GM12864 (cell line): ENCODE measurements at regions not wholly inside any gene's neighbourhood (a gene's known extent, or its start where the extent isn't known, plus 50 kb on each side); places are given as distances from the start of the nearest gene placed in this dataset.

ENCODE experiments used
- DNase-seq: peaks from one replicate; pipeline ENCODE4 v3.0.0-alpha.2; 2011; ENCODE audit warnings: low read depth
- H3K4me3 ChIP-seq: 2 replicates; pipeline ENCODE4 v1.5.1; 2011; ENCODE audit warnings: mild to moderate bottlenecking, low read depth, low read length, control low read depth
- CTCF ChIP-seq: IDR thresholded peaks from 2 replicates; pipeline ENCODE4 v1.5.1; 2011; ENCODE audit warnings: low read depth, mild to moderate bottlenecking, moderate library complexity, low read length, control low read depth, inconsistent platforms; ENCODE audit errors: missing control alignments

DNA sequence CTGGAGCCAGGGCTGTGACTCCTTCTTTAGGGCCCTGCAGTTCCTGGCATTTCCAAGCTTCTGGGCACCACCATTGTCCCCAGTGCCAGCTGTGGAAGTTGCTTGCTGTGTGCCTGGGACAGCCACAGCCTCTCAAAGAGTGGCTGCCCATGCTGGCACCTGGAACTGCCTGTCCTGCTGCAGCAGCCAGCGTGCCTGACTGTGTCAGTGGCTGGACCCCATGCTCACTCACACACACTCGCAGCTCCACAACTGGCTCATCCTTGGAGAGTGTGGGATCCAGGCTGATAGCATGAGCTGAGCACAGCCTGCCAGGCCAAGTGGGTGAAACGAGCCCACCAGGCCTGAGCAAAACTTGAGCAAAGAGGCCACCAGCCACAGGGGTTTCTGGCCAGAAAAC, 1107.6 kb downstream of the C4orf33 start:
- TF ChIP-seq CTCF, result no peak
- no peak for DNase-seq
- no peak overlapping the region for H3K4me3 ChIP-seq

DNA sequence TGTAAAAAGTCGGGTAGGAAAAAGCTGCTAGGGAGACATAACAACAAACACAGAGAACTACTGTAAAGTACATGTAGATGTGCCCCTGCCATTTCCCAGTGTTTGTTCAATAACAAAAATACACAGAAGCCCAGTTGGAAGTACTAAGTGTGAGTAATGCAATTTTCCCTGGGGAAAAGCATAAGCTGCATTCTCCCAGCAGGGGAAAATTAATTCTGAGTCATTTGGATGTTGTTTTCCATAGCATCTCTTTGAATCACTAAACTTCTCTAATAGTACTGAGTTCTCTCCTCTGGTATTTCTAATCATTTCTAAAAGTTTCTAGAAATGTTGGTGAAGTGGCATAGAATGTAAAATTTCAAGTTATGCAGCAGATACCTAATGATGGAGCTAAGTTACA, 1114.9 kb downstream of the C4orf33 start:
- no peak for DNase-seq
- TF ChIP-seq CTCF, result no peak
- H3K4me3 ChIP-seq, result no peak overlapping the region

- TF ChIP-seq CTCF, result no peak
- no peak overlapping the region for H3K4me3 ChIP-seq
- DNase-seq, result no peak
These were observed 1118.3 kb downstream of the C4orf33 start for GRCh38 chr4:130214268-130214667.

GRCh38 chr4:130233377-130234047, 1137.6 kb downstream of the C4orf33 start:
- no peak for DNase-seq
- TF ChIP-seq CTCF, result no peak
- H3K4me3 ChIP-seq, result no peak overlapping the region

GRCh38 chr4:130238121-130238520, 1142.2 kb downstream of the C4orf33 start:
- no peak overlapping the region for H3K4me3 ChIP-seq
- DNase-seq, result no peak
- no peak for TF ChIP-seq CTCF

DNA sequence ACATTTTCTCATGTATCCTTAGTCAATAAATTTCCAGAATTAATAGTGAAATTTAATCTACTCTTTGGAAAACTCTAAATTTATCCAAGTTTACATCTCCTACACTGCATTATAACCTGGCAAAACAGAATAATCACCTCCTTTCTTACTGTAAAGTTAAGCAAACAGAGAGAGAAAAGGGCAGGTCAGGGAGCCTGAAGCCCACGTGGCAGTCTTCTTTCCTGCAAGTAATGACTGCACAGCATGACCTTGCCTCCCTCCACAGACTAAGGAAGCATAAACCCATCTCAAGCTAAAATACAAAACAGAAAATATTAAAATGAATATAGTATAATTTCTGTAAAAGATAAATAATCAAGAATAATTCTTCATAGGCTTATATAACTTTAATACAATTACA, 1153.0 kb downstream of the C4orf33 start:
- no peak for TF ChIP-seq CTCF
- no peak overlapping the region for H3K4me3 ChIP-seq
- no peak for DNase-seq

GRCh38 chr4:130257271-130257670, 1161.3 kb downstream of the C4orf33 start:
- no peak overlapping the region for H3K4me3 ChIP-seq
- no peak for TF ChIP-seq CTCF
- no peak for DNase-seq
